ENCODE measurements at regions not wholly inside any gene's neighbourhood (a gene's known extent, or its start where the extent isn't known, plus 50 kb on each side); places are given as distances from the start of the nearest gene placed in this dataset.
"Not testable (repeated sequence)": the region's sequence is repeated elsewhere in the genome, so short reads cannot be mapped to it uniquely, and the experiment has no call there.

GRCh38 chr4:23966725-23967124, 76.9 kb upstream of the PPARGC1A start:
- H3F3A ChIP-seq (ENCODE audit: low read depth), result no peaks in the 10 kb centered on the region
- no peak for TF ChIP-seq EZH2phosphoT487 (IDR thresholded peaks at IDR 0.05; ENCODE audit: borderline replicate concordance)
- TF ChIP-seq CTCF (conservative IDR thresholded peaks at IDR 0.05; ENCODE audit: low read length), result no peak
- no peak overlapping the region for H3K4me2 ChIP-seq (ENCODE audit: low read depth, low read length, poor library complexity, severe bottlenecking)
- peaks cover 2% of the 10 kb centered on the region; the same call in 1 of the 2 replicates for H3K9me3 ChIP-seq (ENCODE audit: insufficient read depth, low read depth, low read length)
- no peak overlapping the region for H3K9ac ChIP-seq (ENCODE audit: low read depth, low read length, poor library complexity, severe bottlenecking)
- H3K4me1 ChIP-seq (ENCODE audit: insufficient read depth, low read length, poor library complexity, severe bottlenecking), result no peaks in the 10 kb centered on the region
- H4K20me1 ChIP-seq (ENCODE audit: insufficient read depth, low read length, poor library complexity, severe bottlenecking), result no peaks in the 10 kb centered on the region
- H3K4me3 ChIP-seq (ENCODE audit: low read length, poor library complexity, severe bottlenecking), result no peak overlapping the region
- no peaks in the 10 kb centered on the region for H3K9me2 ChIP-seq (replicated peaks; ENCODE audit: low read depth, low read length)
- H2AFZ ChIP-seq (ENCODE audit: low read length), result no peak overlapping the region
- no peaks in the 10 kb centered on the region for H3K79me2 ChIP-seq (ENCODE audit: insufficient read depth, low read length)
- no peaks in the 10 kb centered on the region for H3K27me3 ChIP-seq (ENCODE audit: insufficient read depth, low read length, poor library complexity, severe bottlenecking)
- no peaks in the 10 kb centered on the region for H3K36me3 ChIP-seq (ENCODE audit: insufficient read depth, low read length)

DNA sequence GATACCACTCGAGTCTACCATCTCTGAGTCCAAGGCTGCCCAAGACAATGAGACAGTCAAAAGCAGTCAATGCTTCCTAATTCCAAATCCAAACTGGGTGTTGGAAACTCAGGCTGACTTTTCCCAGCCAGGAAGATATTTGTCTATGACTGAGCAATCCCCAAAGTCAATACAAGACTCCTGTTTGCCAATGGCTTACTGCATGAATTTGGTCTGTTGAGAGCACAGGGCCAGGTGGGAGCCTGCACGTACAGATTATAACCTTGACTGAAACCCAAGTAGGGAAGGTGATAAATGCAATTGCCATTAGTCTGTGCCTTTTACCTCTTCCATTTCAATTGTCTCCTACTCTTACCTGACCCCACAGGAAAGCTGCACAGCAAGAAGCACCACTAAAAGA, 72.6 kb upstream of the PPARGC1A start:
- Histone ChIP-seq H3K36me3 (ENCODE audit: insufficient read depth, low read length) (no peaks in the 10 kb centered on the region), H2AFZ (ENCODE audit: low read length) (no peak overlapping the region), H3F3A (ENCODE audit: low read depth) (no peaks in the 10 kb centered on the region), H3K9me3 (ENCODE audit: insufficient read depth, low read depth, low read length) (peaks cover 5% of the 10 kb centered on the region; the same call in 1 of the 2 replicates), H3K4me3 (ENCODE audit: low read length, poor library complexity, severe bottlenecking) (no peak overlapping the region), H3K4me2 (ENCODE audit: low read depth, low read length, poor library complexity, severe bottlenecking) (no peak overlapping the region), H3K27me3 (ENCODE audit: insufficient read depth, low read length, poor library complexity, severe bottlenecking) (no peaks in the 10 kb centered on the region), H3K79me2 (ENCODE audit: insufficient read depth, low read length) (no peaks in the 10 kb centered on the region), H3K4me1 (ENCODE audit: insufficient read depth, low read length, poor library complexity, severe bottlenecking) (no peaks in the 10 kb centered on the region), H4K20me1 (ENCODE audit: insufficient read depth, low read length, poor library complexity, severe bottlenecking) (no peaks in the 10 kb centered on the region), H3K9ac (ENCODE audit: low read depth, low read length, poor library complexity, severe bottlenecking) (no peak overlapping the region), H3K9me2 (replicated peaks; ENCODE audit: low read depth, low read length) (no peaks in the 10 kb centered on the region)
- TF ChIP-seq CTCF (conservative IDR thresholded peaks at IDR 0.05; ENCODE audit: low read length), result no peak
- TF ChIP-seq EZH2phosphoT487 (IDR thresholded peaks at IDR 0.05; ENCODE audit: borderline replicate concordance), result no peak

GRCh38 chr4:23961395-23961794, 71.5 kb upstream of the PPARGC1A start:
- H3K4me2 ChIP-seq (ENCODE audit: low read depth, low read length, poor library complexity, severe bottlenecking); H3K27me3 ChIP-seq (ENCODE audit: insufficient read depth, low read length, poor library complexity, severe bottlenecking); H3K4me1 ChIP-seq (ENCODE audit: insufficient read depth, low read length, poor library complexity, severe bottlenecking); H3K9ac ChIP-seq (ENCODE audit: low read depth, low read length, poor library complexity, severe bottlenecking); H4K20me1 ChIP-seq (ENCODE audit: insufficient read depth, low read length, poor library complexity, severe bottlenecking); H3F3A ChIP-seq (ENCODE audit: low read depth); H2AFZ ChIP-seq (ENCODE audit: low read length); H3K79me2 ChIP-seq (ENCODE audit: insufficient read depth, low read length); H3K4me3 ChIP-seq (ENCODE audit: low read length, poor library complexity, severe bottlenecking); H3K9me2 ChIP-seq (replicated peaks; ENCODE audit: low read depth, low read length); H3K36me3 ChIP-seq (ENCODE audit: insufficient read depth, low read length); H3K9me3 ChIP-seq (ENCODE audit: insufficient read depth, low read depth, low read length): not testable (repeated sequence)

DNA sequence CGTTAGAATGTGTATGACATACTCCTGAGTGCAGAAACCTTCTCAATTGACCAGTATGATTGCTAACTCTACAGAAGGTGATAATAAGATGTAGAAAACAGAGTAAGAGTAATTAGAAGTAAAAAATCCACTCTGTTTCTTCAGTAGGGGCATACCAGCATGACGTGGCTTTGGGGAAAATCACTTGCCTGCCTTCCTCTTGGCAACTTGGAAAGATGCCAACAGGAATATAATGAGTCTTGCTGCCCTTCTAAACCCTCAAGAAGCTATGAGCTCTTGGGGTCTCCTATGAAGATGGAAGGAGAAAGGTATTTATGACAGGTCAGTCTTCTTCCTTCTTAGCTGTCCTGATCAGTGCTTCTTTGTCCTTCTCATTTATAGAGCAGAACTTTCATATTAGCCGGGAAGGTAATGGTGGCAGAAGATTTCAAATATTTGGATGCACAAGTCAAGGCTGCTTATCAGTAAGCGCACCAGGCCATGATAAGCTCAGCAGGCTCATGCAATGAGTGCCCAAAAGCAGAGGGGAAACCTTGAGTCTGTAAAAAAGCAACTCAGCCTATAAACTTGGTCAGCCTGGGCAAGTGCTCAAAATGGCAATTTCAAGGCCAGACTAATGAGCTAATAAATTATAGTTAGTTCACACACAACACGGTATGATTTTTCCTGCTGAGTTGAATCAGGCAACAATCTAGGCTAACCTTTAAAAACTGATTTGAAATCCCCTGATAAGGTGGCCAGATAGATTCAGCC, 69.7 kb upstream of the PPARGC1A start:
- no peak overlapping the region for H2AFZ ChIP-seq (ENCODE audit: low read length)
- H3K79me2 ChIP-seq (ENCODE audit: insufficient read depth, low read length), result no peaks in the 10 kb centered on the region
- no peak overlapping the region for H3K9ac ChIP-seq (ENCODE audit: low read depth, low read length, poor library complexity, severe bottlenecking)
- no peak overlapping the region for H3K4me3 ChIP-seq (ENCODE audit: low read length, poor library complexity, severe bottlenecking)
- H3K9me3 ChIP-seq (ENCODE audit: insufficient read depth, low read depth, low read length), result 0 out of 2 replicates have a peak, but pooled peaks cover 2% of the 10 kb centered on the region
- H4K20me1 ChIP-seq (ENCODE audit: insufficient read depth, low read length, poor library complexity, severe bottlenecking), result no peaks in the 10 kb centered on the region
- no peaks in the 10 kb centered on the region for H3F3A ChIP-seq (ENCODE audit: low read depth)
- H3K4me2 ChIP-seq (ENCODE audit: low read depth, low read length, poor library complexity, severe bottlenecking), result no peak overlapping the region
- no peaks in the 10 kb centered on the region for H3K9me2 ChIP-seq (replicated peaks; ENCODE audit: low read depth, low read length)
- no peaks in the 10 kb centered on the region for H3K27me3 ChIP-seq (ENCODE audit: insufficient read depth, low read length, poor library complexity, severe bottlenecking)
- H3K36me3 ChIP-seq (ENCODE audit: insufficient read depth, low read length), result no peaks in the 10 kb centered on the region
- no peaks in the 10 kb centered on the region for H3K4me1 ChIP-seq (ENCODE audit: insufficient read depth, low read length, poor library complexity, severe bottlenecking)
- TF ChIP-seq CTCF (conservative IDR thresholded peaks at IDR 0.05; ENCODE audit: low read length) (no peak), EZH2phosphoT487 (IDR thresholded peaks at IDR 0.05; ENCODE audit: borderline replicate concordance) (no peak)
